ENCODE measurements at regions not wholly inside any gene's neighbourhood (a gene's known extent, or its start where the extent isn't known, plus 50 kb on each side); places are given as distances from the start of the nearest gene placed in this dataset.
A peak's percentile ranks its signal among the peaks of the same experiment; 100 is the strongest.

DNA sequence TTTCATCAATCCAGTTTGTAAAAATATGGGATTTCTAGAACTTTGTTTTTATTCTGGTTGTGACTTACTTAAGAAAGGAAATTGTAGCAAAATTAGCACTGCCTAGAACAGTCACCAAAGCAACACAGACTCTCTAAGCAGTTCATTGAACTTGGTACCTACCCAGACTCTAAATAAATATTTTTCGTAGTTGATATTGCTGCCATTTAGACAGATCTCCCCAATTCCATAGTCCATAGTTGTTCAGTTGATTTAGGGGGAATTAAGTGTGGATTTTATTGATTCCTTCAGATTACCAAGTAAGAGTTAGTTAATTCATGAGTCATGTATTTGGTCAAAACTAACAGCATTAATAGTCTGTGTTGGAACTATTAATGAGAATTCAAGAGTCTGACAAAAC lies 822.5 kb downstream of the DHX35 start:
- WGBS, 5 donors, result 51 to 56% (median 52%) methylated on average over 1 of the region's 1 CpG
- DNase-seq, result no peak
- peaks cover 0 to 12% (median 7%) of the 10 kb centered on the region in 4 donors for H3K9me3 ChIP-seq
- TF ChIP-seq, protein P1, sequence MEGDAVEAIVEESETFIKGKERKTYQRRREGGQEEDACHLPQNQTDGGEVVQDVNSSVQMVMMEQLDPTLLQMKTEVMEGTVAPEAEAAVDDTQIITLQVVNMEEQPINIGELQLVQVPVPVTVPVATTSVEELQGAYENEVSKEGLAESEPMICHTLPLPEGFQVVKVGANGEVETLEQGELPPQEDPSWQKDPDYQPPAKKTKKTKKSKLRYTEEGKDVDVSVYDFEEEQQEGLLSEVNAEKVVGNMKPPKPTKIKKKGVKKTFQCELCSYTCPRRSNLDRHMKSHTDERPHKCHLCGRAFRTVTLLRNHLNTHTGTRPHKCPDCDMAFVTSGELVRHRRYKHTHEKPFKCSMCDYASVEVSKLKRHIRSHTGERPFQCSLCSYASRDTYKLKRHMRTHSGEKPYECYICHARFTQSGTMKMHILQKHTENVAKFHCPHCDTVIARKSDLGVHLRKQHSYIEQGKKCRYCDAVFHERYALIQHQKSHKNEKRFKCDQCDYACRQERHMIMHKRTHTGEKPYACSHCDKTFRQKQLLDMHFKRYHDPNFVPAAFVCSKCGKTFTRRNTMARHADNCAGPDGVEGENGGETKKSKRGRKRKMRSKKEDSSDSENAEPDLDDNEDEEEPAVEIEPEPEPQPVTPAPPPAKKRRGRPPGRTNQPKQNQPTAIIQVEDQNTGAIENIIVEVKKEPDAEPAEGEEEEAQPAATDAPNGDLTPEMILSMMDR (IDR thresholded peaks at IDR 0.05), result no peak
- no peak for TF ChIP-seq POLR2A (IDR thresholded peaks at IDR 0.05)
- no peak for TF ChIP-seq POLR2AphosphoS5 (IDR thresholded peaks at IDR 0.05)
- TF ChIP-seq EP300 (IDR thresholded peaks at IDR 0.05), result no peak
- no peaks in the 10 kb centered on the region for H3K36me3 ChIP-seq
- no peaks in the 10 kb centered on the region for H3K27me3 ChIP-seq
- H3K27ac ChIP-seq, result no peak overlapping the region
- H3K4me3 ChIP-seq, result no peak overlapping the region
- H3K4me1 ChIP-seq, result no peaks in the 10 kb centered on the region
- intact Hi-C loops (cut with DNase I; ENCODE audit: low total_unique reads), result no loop called here

- peak in 1 of 2 donors; percentile 19 for DNase-seq
- Histone ChIP-seq H3K27ac (no peak overlapping the region), H3K36me3 (no peaks in the 10 kb centered on the region), H3K4me3 (no peak overlapping the region), H3K4me1 (peaks cover 0 to 11% (median 4%) of the 10 kb centered on the region in 4 donors), H3K27me3 (no peaks in the 10 kb centered on the region), H3K9me3 (peaks cover 0 to 12% (median 7%) of the 10 kb centered on the region in 4 donors)
- 30 to 46% (median 38%) methylated on average over 5 of the region's 5 CpGs for WGBS, 5 donors
- no peak for TF ChIP-seq POLR2A (IDR thresholded peaks at IDR 0.05)
- no peak for TF ChIP-seq POLR2AphosphoS5 (IDR thresholded peaks at IDR 0.05)
- no peak for TF ChIP-seq EP300 (IDR thresholded peaks at IDR 0.05)
- TF ChIP-seq, protein P1 (IDR thresholded peaks at IDR 0.05), result no peak
- intact Hi-C loops (cut with DNase I; ENCODE audit: low total_unique reads), result no loop called here
These were observed 816.9 kb downstream of the DHX35 start for GRCh38 chr20:39778847-39779604.

GRCh38 chr20:39778431-39778830 lies 816.3 kb downstream of the DHX35 start:
- no peaks in the 10 kb centered on the region for H3K36me3 ChIP-seq
- no peak for DNase-seq
- H3K4me1 ChIP-seq, result peaks cover 0 to 11% (median 4%) of the 10 kb centered on the region in 4 donors
- 62 to 75% (median 68%) methylated on average over 2 of the region's 2 CpGs for WGBS, 5 donors
- intact Hi-C loops (cut with DNase I; ENCODE audit: low total_unique reads), result no loop called here
- peaks cover 0 to 6% (median 4%) of the 10 kb centered on the region in 4 donors for H3K9me3 ChIP-seq
- H3K27ac ChIP-seq, result no peak overlapping the region
- H3K27me3 ChIP-seq, result no peaks in the 10 kb centered on the region
- no peak for TF ChIP-seq POLR2A (IDR thresholded peaks at IDR 0.05)
- no peak for TF ChIP-seq EP300 (IDR thresholded peaks at IDR 0.05)
- TF ChIP-seq POLR2AphosphoS5 (IDR thresholded peaks at IDR 0.05), result no peak
- TF ChIP-seq, protein P1 (IDR thresholded peaks at IDR 0.05), result no peak
- H3K4me3 ChIP-seq, result no peak overlapping the region

DNA sequence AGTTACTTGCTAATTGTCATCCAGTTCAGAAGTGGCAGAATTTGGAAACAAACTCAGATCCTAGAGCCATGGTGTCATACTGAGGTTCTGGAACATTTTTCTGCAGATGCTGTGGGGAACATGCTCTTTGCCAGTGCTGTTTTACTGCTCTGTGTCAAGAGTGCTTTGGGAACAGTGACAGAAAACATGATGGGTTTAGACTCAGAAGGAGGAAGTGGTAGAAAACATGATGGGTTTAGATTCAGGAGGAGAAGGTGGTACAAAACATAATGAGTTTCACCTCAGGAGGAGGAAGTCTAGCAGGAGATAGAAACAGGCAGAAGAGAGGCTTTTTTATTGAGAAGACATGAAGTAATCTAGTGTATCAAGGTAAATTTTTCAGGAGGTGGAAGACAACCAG lies 815.5 kb downstream of the DHX35 start:
- DNase-seq, result no peak
- TF ChIP-seq POLR2A (IDR thresholded peaks at IDR 0.05) (no peak), EP300 (IDR thresholded peaks at IDR 0.05) (no peak), POLR2AphosphoS5 (IDR thresholded peaks at IDR 0.05) (no peak)
- TF ChIP-seq, protein P1 (IDR thresholded peaks at IDR 0.05), result no peak

More for the DNA sequence above, 815.5 kb downstream of the DHX35 start:
- intact Hi-C loops (cut with DNase I; ENCODE audit: low total_unique reads), result no loop called here
- Histone ChIP-seq H3K9me3 (peaks cover 0 to 2% (median 0%) of the 10 kb centered on the region in 4 donors), H3K4me1 (peaks cover 0 to 11% (median 4%) of the 10 kb centered on the region in 4 donors), H3K36me3 (no peaks in the 10 kb centered on the region), H3K27ac (no peak overlapping the region), H3K27me3 (no peaks in the 10 kb centered on the region), H3K4me3 (no peak overlapping the region)

Data from stomach (tissue), 8 donors.